BLaER1 (cell line): ENCODE measurements at regions not wholly inside any gene's neighbourhood (a gene's known extent, or its start where the extent isn't known, plus 50 kb on each side); places are given as distances from the start of the nearest gene placed in this dataset.
"Not testable (repeated sequence)": the region's sequence is repeated elsewhere in the genome, so short reads cannot be mapped to it uniquely, and the experiment has no call there.

Source experiments
- H3K27ac ChIP-seq: shearing (Covaris generic); formaldehyde crosslinking; 2 replicates; pipeline ENCODE4 v1.8.1; 2022
- H3K27me3 ChIP-seq: shearing (Covaris generic); formaldehyde crosslinking; 2 replicates; pipeline ENCODE4 v1.8.1; 2022
- H3K36me3 ChIP-seq: shearing (Covaris generic); formaldehyde crosslinking; 2 replicates; pipeline ENCODE4 v1.8.1; 2022
- H3K4me1 ChIP-seq: shearing (Covaris generic); formaldehyde crosslinking; 2 replicates; pipeline ENCODE4 v1.8.1; 2022
- H3K4me2 ChIP-seq: shearing (Covaris generic); formaldehyde crosslinking; 2 replicates; pipeline ENCODE4 v1.8.1; 2022
- H3K4me3 ChIP-seq: shearing (Covaris generic); formaldehyde crosslinking; 2 replicates; pipeline ENCODE4 v1.8.1; 2022
- H3K9ac ChIP-seq: shearing (Covaris generic); formaldehyde crosslinking; 2 replicates; pipeline ENCODE4 v1.8.1; 2022
- H3K9me3 ChIP-seq: shearing (Covaris generic); formaldehyde crosslinking; 2 replicates; pipeline ENCODE4 v1.8.1; 2022
- H4K20me1 ChIP-seq: shearing (Covaris generic); formaldehyde crosslinking; 2 replicates; pipeline ENCODE4 v1.8.1; 2022
- Cebpa-rat ChIP-seq: shearing (Covaris generic); IDR thresholded peaks from 2 replicates; pipeline ENCODE4 v1.8.1; 2022

DNA sequence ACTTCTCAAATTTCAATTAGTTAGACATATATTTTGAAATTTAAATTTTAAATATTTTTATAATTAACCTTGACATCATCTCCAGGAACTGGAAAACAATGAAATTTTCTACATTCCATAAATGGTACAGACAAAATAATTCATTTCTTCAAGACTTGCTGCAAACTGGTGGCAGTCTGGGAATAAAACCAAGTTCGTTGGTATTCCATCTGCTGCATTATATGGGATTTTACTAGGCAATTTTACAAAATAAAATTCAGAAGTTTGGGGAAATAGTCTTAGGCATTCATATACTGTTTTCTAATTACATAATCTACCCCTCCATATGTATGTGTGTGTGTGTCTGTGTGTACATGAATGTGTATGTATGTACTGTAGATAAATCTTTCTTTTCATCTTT lies 984.6 kb upstream of the KCND2 start:
- Histone ChIP-seq H3K9ac (no peak overlapping the region), H3K4me2 (no peak overlapping the region), H3K27me3 (no peaks in the 10 kb centered on the region), H3K4me1 (no peaks in the 10 kb centered on the region), H3K9me3 (no peaks in the 10 kb centered on the region), H3K36me3 (no peaks in the 10 kb centered on the region), H4K20me1 (no peaks in the 10 kb centered on the region), H3K4me3 (no peak overlapping the region), H3K27ac (no peak overlapping the region)
- TF ChIP-seq Cebpa-rat, result no peak

DNA sequence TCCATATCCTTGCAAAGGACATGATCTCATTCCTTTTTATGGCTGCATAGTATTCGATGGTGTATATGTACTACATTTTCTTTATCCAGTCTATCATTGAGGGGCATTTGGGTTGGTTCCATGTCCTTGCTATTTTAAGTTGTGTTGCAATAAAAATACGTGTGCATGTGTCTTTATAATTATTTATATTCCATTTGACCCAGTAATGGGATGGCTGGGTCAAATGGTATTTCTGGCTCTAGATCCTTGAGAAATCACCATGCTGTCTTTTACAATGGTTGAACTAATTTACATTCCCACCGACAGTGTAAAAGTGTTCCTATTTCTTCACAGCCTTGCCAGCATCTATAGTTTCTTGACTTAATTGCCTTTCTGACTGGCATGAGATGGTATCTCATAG lies 972.6 kb upstream of the KCND2 start:
- not testable (repeated sequence) for H3K4me2 ChIP-seq, H3K27me3 ChIP-seq, H4K20me1 ChIP-seq, H3K36me3 ChIP-seq, H3K4me1 ChIP-seq, H3K4me3 ChIP-seq, H3K27ac ChIP-seq, H3K9ac ChIP-seq, H3K9me3 ChIP-seq

DNA sequence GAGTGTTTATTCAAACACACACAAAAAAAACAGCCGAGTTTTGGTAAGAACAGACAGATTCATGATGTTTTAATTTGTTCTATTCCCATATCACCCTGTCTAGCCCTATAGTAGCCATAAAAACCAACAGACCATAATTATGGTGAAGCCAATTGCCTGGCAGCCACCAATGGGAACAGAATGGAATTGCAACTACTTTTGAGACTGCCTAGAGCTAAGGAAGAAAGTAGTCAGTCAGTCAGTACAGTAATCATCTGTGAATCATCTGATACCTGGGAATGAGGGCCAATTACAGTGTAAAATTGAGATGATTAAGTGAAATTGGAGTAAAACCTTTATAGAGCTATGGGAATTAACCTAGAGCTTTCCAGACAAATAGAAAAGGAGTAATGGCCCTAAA lies 952.7 kb upstream of the KCND2 start:
- Histone ChIP-seq H3K27ac (no peak overlapping the region), H4K20me1 (no peaks in the 10 kb centered on the region), H3K9me3 (no peaks in the 10 kb centered on the region), H3K4me1 (no peaks in the 10 kb centered on the region), H3K27me3 (no peaks in the 10 kb centered on the region), H3K4me2 (no peak overlapping the region), H3K9ac (no peak overlapping the region), H3K36me3 (no peaks in the 10 kb centered on the region), H3K4me3 (no peak overlapping the region)
- TF ChIP-seq Cebpa-rat, result no peak

DNA sequence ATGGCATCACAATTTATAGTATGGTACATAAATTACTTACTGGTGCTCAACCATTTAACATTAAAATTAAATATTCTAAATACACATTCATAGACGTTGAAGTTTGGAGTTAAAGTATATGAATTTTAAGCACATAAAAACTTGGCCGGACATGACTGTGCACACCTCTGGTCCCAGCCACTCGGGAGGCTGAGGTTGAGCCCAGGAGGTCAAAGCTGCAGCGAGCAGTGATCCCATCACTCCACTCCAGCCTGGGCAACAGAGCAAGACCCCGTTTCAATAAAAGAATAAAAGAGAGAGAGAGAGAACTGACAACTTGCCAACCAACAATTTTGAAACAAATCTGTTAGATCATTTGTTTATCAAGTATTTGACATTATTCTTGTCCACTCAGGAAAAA lies 943.3 kb upstream of the KCND2 start:
- no peak overlapping the region for H3K4me3 ChIP-seq

DNA sequence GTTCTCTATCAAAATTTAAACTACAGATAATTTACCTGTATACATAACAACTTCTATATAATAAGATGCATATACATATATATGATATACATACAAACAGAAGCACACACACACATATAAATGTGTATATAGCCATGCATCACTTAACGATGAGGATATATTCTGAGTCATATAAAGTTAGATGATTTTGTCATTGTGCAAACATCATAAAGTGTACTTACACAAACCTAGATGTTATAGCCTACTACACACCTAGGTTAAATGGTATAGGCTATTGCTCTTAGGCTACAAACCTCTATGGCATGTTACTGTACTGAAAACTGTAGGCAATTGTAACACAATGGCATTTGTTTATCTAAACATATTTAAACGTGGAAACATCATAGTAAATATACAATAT lies 937.6 kb upstream of the KCND2 start:
- Histone ChIP-seq H3K9me3 (no peaks in the 10 kb centered on the region), H3K27ac (no peak overlapping the region), H3K4me2 (no peak overlapping the region), H3K27me3 (no peaks in the 10 kb centered on the region), H4K20me1 (no peaks in the 10 kb centered on the region), H3K4me1 (no peaks in the 10 kb centered on the region), H3K9ac (no peak overlapping the region), H3K36me3 (no peaks in the 10 kb centered on the region), H3K4me3 (no peak overlapping the region)
- no peak for TF ChIP-seq Cebpa-rat

More for the DNA sequence above, 943.3 kb upstream of the KCND2 start:
- H4K20me1 ChIP-seq, result no peaks in the 10 kb centered on the region
- no peak overlapping the region for H3K27ac ChIP-seq
- H3K4me1 ChIP-seq, result no peaks in the 10 kb centered on the region
- no peaks in the 10 kb centered on the region for H3K9me3 ChIP-seq
- H3K27me3 ChIP-seq, result no peaks in the 10 kb centered on the region
- no peaks in the 10 kb centered on the region for H3K36me3 ChIP-seq
- no peak overlapping the region for H3K4me2 ChIP-seq
- TF ChIP-seq Cebpa-rat, result no peak
- no peak overlapping the region for H3K9ac ChIP-seq

DNA sequence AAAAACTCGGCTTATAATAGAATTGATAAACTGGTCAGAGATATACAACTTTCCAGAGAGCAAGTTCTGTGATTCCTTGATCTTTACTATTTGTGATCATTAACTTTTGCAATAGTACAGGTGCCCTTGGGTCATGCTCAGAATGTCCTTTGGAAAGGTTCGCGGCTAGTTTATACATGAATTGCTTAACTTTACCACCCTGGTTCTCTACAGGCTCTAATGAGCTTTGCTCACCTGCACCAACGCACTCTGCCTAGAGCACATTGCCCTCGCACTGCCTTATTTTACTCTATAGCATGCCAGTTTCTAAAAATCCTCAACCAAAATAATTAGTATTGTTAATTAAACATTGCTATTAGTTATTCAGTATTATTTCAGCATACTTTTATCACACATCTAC lies 931.2 kb upstream of the KCND2 start:
- no peak overlapping the region for H3K27ac ChIP-seq
- H3K36me3 ChIP-seq, result no peaks in the 10 kb centered on the region
- TF ChIP-seq Cebpa-rat, result no peak
- no peaks in the 10 kb centered on the region for H3K27me3 ChIP-seq
- H4K20me1 ChIP-seq, result no peaks in the 10 kb centered on the region
- no peak overlapping the region for H3K9ac ChIP-seq
- H3K4me1 ChIP-seq, result no peaks in the 10 kb centered on the region
- no peak overlapping the region for H3K4me3 ChIP-seq
- H3K4me2 ChIP-seq, result no peak overlapping the region
- H3K9me3 ChIP-seq, result no peaks in the 10 kb centered on the region

DNA sequence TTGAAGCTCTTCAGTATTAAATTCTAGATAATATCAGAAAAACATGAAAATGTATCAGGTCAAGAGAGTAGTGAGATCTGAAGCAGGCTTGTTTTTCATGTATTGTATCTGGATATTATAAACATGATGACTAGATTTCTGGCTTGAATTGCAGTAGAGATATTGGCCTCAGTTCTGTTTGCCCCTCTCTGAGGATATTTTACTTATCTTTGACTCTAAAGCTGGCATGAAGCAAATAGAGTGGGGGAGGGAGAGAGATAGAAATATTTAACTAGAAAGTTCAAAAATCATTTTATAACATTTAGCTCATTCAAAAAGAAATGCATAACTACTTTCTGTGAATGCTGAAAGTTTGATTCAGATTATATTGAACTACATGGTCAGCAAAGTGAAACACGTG lies 929.7 kb upstream of the KCND2 start:
- Histone ChIP-seq H3K27ac (no peak overlapping the region), H3K4me1 (no peaks in the 10 kb centered on the region), H3K4me2 (no peak overlapping the region), H3K9ac (no peak overlapping the region), H3K9me3 (no peaks in the 10 kb centered on the region), H3K27me3 (no peaks in the 10 kb centered on the region), H4K20me1 (no peaks in the 10 kb centered on the region), H3K4me3 (no peak overlapping the region), H3K36me3 (no peaks in the 10 kb centered on the region)
- no peak for TF ChIP-seq Cebpa-rat

DNA sequence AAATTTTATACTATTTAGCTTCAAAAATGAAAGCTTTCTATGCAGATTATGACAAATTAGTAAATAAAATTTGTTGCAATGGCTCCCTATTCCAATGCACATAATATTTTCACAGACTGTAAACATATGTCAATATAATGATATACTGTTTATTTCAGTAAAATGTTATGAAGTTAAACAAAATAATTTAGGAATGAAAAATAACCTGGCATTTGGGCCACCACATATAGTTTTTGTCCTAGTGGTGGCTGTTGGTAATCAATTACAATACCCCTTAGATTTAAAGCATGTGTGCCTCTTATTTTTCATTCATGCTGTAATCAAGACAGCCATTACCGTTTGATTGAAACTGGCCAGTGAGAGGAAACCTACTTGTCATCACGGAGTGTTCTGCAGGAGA lies 928.5 kb upstream of the KCND2 start:
- Histone ChIP-seq H3K36me3 (no peaks in the 10 kb centered on the region), H3K27ac (no peak overlapping the region), H3K4me2 (no peak overlapping the region), H3K27me3 (no peaks in the 10 kb centered on the region), H3K9ac (no peak overlapping the region), H3K4me3 (no peak overlapping the region), H3K4me1 (no peaks in the 10 kb centered on the region), H4K20me1 (no peaks in the 10 kb centered on the region), H3K9me3 (no peaks in the 10 kb centered on the region)
- no peak for TF ChIP-seq Cebpa-rat

DNA sequence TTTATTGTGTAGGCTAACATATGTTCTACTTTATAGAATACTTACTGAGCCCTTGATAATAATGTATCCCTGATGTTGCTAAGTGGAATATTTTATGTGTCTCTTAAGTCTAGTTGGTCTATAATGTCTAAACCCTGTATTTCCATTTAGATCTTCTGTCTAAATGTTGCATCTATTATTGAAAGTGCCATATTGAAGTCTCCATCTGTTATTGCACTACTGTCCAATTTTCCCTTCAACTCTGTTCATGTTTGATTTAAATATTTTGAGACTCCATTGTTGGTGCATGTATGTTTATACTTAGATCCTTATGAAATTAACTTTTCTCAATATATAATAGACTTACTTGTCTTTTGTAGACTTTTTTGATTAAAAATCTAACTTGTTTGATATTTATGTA lies 924.5 kb upstream of the KCND2 start:
- Histone ChIP-seq H3K4me3 (no peak overlapping the region), H3K27ac (no peak overlapping the region)
- TF ChIP-seq Cebpa-rat, result no peak

DNA sequence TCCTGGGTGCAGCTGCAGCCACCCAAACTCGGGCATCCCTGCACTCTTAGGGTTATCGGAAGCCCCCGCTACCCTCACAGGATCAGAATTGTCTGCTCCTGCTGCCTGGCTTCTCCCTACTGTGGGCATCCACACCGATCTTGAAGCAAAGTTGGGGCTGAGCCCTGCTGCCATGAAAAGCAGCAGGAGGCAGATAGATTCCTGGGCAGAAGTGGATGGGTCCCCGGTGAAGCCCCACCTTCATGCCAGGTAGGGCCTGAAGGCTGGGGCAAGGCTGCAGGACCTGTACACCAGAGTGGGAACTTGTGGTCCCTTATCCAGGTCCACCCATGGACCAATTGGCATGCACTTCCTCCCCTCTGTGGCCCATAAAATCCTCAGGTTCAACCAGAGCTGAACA lies 922.6 kb upstream of the KCND2 start:
- no peak overlapping the region for H3K4me3 ChIP-seq
- H3K9ac ChIP-seq, result no peak overlapping the region
- H3K36me3 ChIP-seq, result no peaks in the 10 kb centered on the region
- TF ChIP-seq Cebpa-rat, result no peak
- no peaks in the 10 kb centered on the region for H3K4me1 ChIP-seq
- H4K20me1 ChIP-seq, result no peaks in the 10 kb centered on the region
- no peaks in the 10 kb centered on the region for H3K9me3 ChIP-seq
- no peaks in the 10 kb centered on the region for H3K27me3 ChIP-seq
- no peak overlapping the region for H3K27ac ChIP-seq
- no peak overlapping the region for H3K4me2 ChIP-seq

More for the DNA sequence above, 924.5 kb upstream of the KCND2 start:
- H3K36me3 ChIP-seq, result no peaks in the 10 kb centered on the region
- no peaks in the 10 kb centered on the region for H3K4me1 ChIP-seq
- no peaks in the 10 kb centered on the region for H3K9me3 ChIP-seq
- H3K4me2 ChIP-seq, result no peak overlapping the region
- no peaks in the 10 kb centered on the region for H4K20me1 ChIP-seq
- H3K27me3 ChIP-seq, result no peaks in the 10 kb centered on the region
- H3K9ac ChIP-seq, result no peak overlapping the region

DNA sequence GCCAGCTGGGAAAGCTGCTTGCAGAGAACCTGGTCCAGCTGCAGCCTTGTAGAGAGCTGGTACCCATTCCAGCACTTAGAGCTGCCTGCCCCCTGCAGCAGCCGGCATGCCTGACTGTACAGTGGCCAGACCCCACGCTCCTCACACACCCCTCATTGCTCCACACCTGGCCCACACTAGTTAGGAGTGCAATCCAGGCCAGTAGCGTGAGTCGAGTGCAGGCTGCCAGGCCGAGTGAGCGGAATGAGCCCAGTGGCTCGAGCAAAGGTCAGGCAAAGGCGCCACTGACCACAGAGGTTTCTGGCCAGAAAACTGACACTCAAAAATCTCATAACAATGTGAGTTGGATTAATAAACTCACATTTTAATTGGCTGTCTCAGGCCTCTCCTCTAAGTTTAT lies 921.7 kb upstream of the KCND2 start:
- Histone ChIP-seq H3K4me2 (no peak overlapping the region), H3K4me3 (no peak overlapping the region), H3K27ac (no peak overlapping the region), H3K9ac (no peak overlapping the region), H3K9me3 (no peaks in the 10 kb centered on the region), H3K27me3 (no peaks in the 10 kb centered on the region), H3K4me1 (no peaks in the 10 kb centered on the region), H4K20me1 (no peaks in the 10 kb centered on the region), H3K36me3 (no peaks in the 10 kb centered on the region)
- TF ChIP-seq Cebpa-rat, result no peak
